Activated CD8-positive, alpha-beta T cell treated with anti-CD3 and anti-CD28 coated beads for 36 hours (primary cell): ENCODE measurements at regions not wholly inside any gene's neighbourhood (a gene's known extent, or its start where the extent isn't known, plus 50 kb on each side); places are given as distances from the start of the nearest gene placed in this dataset.

Experiments
- ATAC-seq: fragments of 200-7000 bp; cut with Tn5 transposase; one replicate; pipeline ENCODE4 v1.10.0; 2021; ENCODE audit warnings: mild to moderate bottlenecking, moderate library complexity
- CTCF ChIA-PET: fragments of 350-600 bp; sonication (Branson Sonifier 250); formaldehyde crosslinking; loops from one replicate; lab custom pipeline; 2021; ENCODE audit warnings: antibody characterized with exemption; lab: Charles Lee
- POLR2A ChIA-PET: fragments of 350-600 bp; sonication (Branson Sonifier 250); formaldehyde crosslinking; loops from one replicate; lab custom pipeline; 2021; ENCODE audit warnings: antibody characterized with exemption; lab: Charles Lee
- DNase-seq: peaks from one replicate; pipeline ENCODE4 v3.0.0-alpha.2; 2020
- H3K27ac Mint-ChIP-seq: one replicate; pipeline ENCODE4 v1.8.0; 2021; ENCODE audit warnings: mild to moderate bottlenecking, mixed read lengths
- H3K27me3 Mint-ChIP-seq: one replicate; pipeline ENCODE4 v1.8.0; 2021; ENCODE audit warnings: mixed read lengths
- H3K36me3 Mint-ChIP-seq: one replicate; pipeline ENCODE4 v1.8.0; 2021; ENCODE audit warnings: low read depth, mixed read lengths
- H3K4me1 Mint-ChIP-seq: one replicate; pipeline ENCODE4 v1.8.0; 2021; ENCODE audit warnings: low read depth, mixed read lengths
- H3K4me3 Mint-ChIP-seq: one replicate; pipeline ENCODE4 v1.8.0; 2021; ENCODE audit warnings: mild to moderate bottlenecking, moderate library complexity, mixed read lengths
- H3K9me3 Mint-ChIP-seq: one replicate; pipeline ENCODE4 v1.8.0; 2021; ENCODE audit warnings: mixed read lengths
- CTCF ChIP-seq: fragments of 200-600 bp; IDR thresholded peaks from one replicate; pipeline ENCODE4 v1.8.0; 2022; ENCODE audit warnings: antibody characterized with exemption, mild to moderate bottlenecking
- intact Hi-C: fragments of 100-400 bp; cut with micrococcal nuclease; formaldehyde crosslinking; loops from one replicate; pipeline ENCODE4 v1.10.0; 2022

GRCh38 chr2:239826376-239826775 is 198.8 kb downstream of the NDUFA10 start:
- ChIA-PET POLR2A (no interaction called here), CTCF (no interaction called here)
- H3K27ac Mint-ChIP-seq: no peak overlapping the region
- H3K4me1 Mint-ChIP-seq: no peaks in the 10 kb centered on the region
- no peak for DNase-seq
- intact Hi-C loops: no loop called here
- no peaks in the 10 kb centered on the region for H3K9me3 Mint-ChIP-seq
- no peak overlapping the region for H3K4me3 Mint-ChIP-seq
- ATAC-seq: no peak
- TF ChIP-seq CTCF: no peak
- no peaks in the 10 kb centered on the region for H3K36me3 Mint-ChIP-seq
- H3K27me3 Mint-ChIP-seq: peaks cover 3% of the 10 kb centered on the region

GRCh38 chr2:239825705-239825979 is 199.5 kb downstream of the NDUFA10 start:
- intact Hi-C loops: no loop called here
- CTCF ChIA-PET: no interaction called here
- Mint-ChIP-seq H3K36me3 (no peaks in the 10 kb centered on the region), H3K9me3 (no peaks in the 10 kb centered on the region), H3K4me1 (no peaks in the 10 kb centered on the region), H3K4me3 (no peak overlapping the region), H3K27ac (no peak overlapping the region), H3K27me3 (peaks cover 3% of the 10 kb centered on the region)
- TF ChIP-seq CTCF: no peak
- DNase-seq: no peak
- ATAC-seq: no peak
- POLR2A ChIA-PET: no interaction called here

- Mint-ChIP-seq H3K27ac (no peak overlapping the region), H3K4me1 (no peaks in the 10 kb centered on the region), H3K9me3 (no peaks in the 10 kb centered on the region), H3K27me3 (peaks cover 3% of the 10 kb centered on the region), H3K4me3 (no peak overlapping the region), H3K36me3 (no peaks in the 10 kb centered on the region)
- ChIA-PET CTCF (no interaction called here), POLR2A (no interaction called here)
- intact Hi-C loops: no loop called here
- ATAC-seq (no peak), DNase-seq (no peak)
- TF ChIP-seq CTCF: no peak
Measured at GRCh38 chr2:239824866-239825704, 200.1 kb downstream of the NDUFA10 start.

- POLR2A ChIA-PET: no interaction called here
- Mint-ChIP-seq H3K4me3 (no peak overlapping the region), H3K36me3 (no peaks in the 10 kb centered on the region), H3K4me1 (no peaks in the 10 kb centered on the region), H3K9me3 (no peaks in the 10 kb centered on the region), H3K27ac (no peak overlapping the region), H3K27me3 (peaks cover 3% of the 10 kb centered on the region)
- CTCF ChIA-PET: interaction anchor here (1.0 to 1.1 kb wide), 2 partner anchors 56 to 57 kb away, joined by 3 read pairs; no protein-coding TSS in a partner anchor
- DNase-seq (no peak), ATAC-seq (no peak)
- peak; percentile 11 for TF ChIP-seq CTCF
- intact Hi-C loops: no loop called here
Measured at GRCh38 chr2:239824046-239824694, 201.0 kb downstream of the NDUFA10 start.

- Mint-ChIP-seq H3K4me1 (no peaks in the 10 kb centered on the region), H3K27me3 (peaks cover 3% of the 10 kb centered on the region), H3K36me3 (no peaks in the 10 kb centered on the region), H3K4me3 (no peak overlapping the region), H3K27ac (no peak overlapping the region), H3K9me3 (no peaks in the 10 kb centered on the region)
- no peak for TF ChIP-seq CTCF
- ChIA-PET POLR2A (no interaction called here), CTCF (no interaction called here)
- peak; percentile 34 for DNase-seq
- ATAC-seq: peak; percentile 62
- intact Hi-C loops: no loop called here
Measured at GRCh38 chr2:239822146-239822831, 202.9 kb downstream of the NDUFA10 start.
